Ishikawa (cell line): ENCODE measurements at regions not wholly inside any gene's neighbourhood (a gene's known extent, or its start where the extent isn't known, plus 50 kb on each side); places are given as distances from the start of the nearest gene placed in this dataset.

Experiments used
- CEBPB ChIP-seq: IDR thresholded peaks from 2 replicates; pipeline ENCODE4 v1.6.1; 2012
- NFIC ChIP-seq: IDR thresholded peaks from 2 replicates; pipeline ENCODE4 v1.6.1; 2012
- RAD21 ChIP-seq: IDR thresholded peaks from 2 replicates; pipeline ENCODE4 v1.6.1; 2012; ENCODE audit warnings: low read depth
- ZBTB7A ChIP-seq: IDR thresholded peaks from 2 replicates; pipeline ENCODE4 v1.6.1; 2012; ENCODE audit warnings: low read depth
- TF ChIP-seq, protein P1 (sequence below): IDR thresholded peaks from 2 replicates; pipeline ENCODE4 v1.6.1; 2012

DNA sequence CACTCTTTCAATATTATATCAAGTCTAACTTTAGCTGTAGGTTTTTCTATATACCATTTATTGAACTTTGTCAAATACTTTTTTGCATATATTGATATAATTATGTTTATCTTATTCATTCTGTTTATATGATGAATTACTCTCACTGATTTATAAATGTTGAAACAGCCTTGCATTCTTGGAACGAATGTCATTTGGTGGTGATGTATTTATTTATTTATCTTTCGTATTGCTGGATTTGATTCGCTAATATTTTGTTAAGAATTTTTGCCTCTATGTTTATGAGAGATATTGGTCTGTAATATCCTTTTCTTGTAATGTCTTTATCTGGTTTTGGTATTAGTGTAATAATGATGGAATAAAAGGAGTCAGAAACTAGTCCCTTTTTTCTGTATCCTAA, 563.9 kb downstream of the ANXA1 start:
- TF ChIP-seq, protein P1, sequence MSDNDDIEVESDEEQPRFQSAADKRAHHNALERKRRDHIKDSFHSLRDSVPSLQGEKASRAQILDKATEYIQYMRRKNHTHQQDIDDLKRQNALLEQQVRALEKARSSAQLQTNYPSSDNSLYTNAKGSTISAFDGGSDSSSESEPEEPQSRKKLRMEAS, result no peak
- TF ChIP-seq ZBTB7A (no peak), CEBPB (no peak), NFIC (no peak), RAD21 (no peak)
